Thyroid gland (tissue), 4 donors: ENCODE measurements at regions not wholly inside any gene's neighbourhood (a gene's known extent, or its start where the extent isn't known, plus 50 kb on each side); places are given as distances from the start of the nearest gene placed in this dataset.

Source experiments
- DNase-seq, 2 donors: peaks; one replicate each; pipeline ENCODE4 v3.0.0-alpha.2; 2019
- H3K27ac ChIP-seq, 3 donors: fragments of 200-600 bp; sonication (generic); 1 replicate in 2 of 3; 2 replicates in 1 of 3; pipeline ENCODE4 v1.5.1; 2016 to 2019; ENCODE audit warnings: mild to moderate bottlenecking in 1 of 3, moderate library complexity in 1 of 3
- H3K27me3 ChIP-seq: fragments of 200-600 bp; sonication (generic); one replicate; pipeline ENCODE4 v1.5.1; 2019
- H3K36me3 ChIP-seq, 2 donors: fragments of 200-600 bp; sonication (generic); one replicate each; pipeline ENCODE4 v1.5.1; 2016 to 2019
- H3K4me1 ChIP-seq, 2 donors: fragments of 200-600 bp; sonication (generic); one replicate each; pipeline ENCODE4 v1.5.1; 2017 to 2019
- H3K4me3 ChIP-seq, 3 donors: fragments of 200-600 bp; sonication (generic); replicated peaks in 1 of 3; 1 replicate in 2 of 3; 2 replicates in 1 of 3; pipeline ENCODE4 v1.5.1; 2016; ENCODE audit warnings: mild to moderate bottlenecking in 1 of 3
- H3K9me3 ChIP-seq: fragments of 200-600 bp; sonication (generic); one replicate; pipeline ENCODE4 v1.5.1; 2017
- CTCF ChIP-seq, 6 experiments: fragments of 200-600 bp in 3 of 6; fragments of 450-650 bp in 3 of 6; sonication (generic) in 3 of 6; IDR thresholded peaks; one replicate each; pipeline ENCODE4 v1.5.1; 2016 to 2019; ENCODE audit warnings: antibody characterized with exemption in 6 of 6, mild to moderate bottlenecking in 2 of 6, inconsistent platforms in 1 of 6, moderate library complexity in 1 of 6
- POLR2A ChIP-seq, 2 donors: fragments of 450-650 bp; IDR thresholded peaks; one replicate each; pipeline ENCODE4 v1.6.1; 2017; ENCODE audit warnings: antibody characterized with exemption in 2 of 2, mild to moderate bottlenecking in 2 of 2, moderate library complexity in 1 of 2
- WGBS, 2 donors: methylation state at CpG; one replicate each; pipeline ENCODE4 v1.1.5; 2017; 5-methylcytosine and 5-hydroxymethylcytosine counted together
- intact Hi-C: fragments of 100-400 bp; cut with DNase I; formaldehyde crosslinking; loops from one replicate; pipeline ENCODE4 v1.15.1; 2023

GRCh38 chr6:44007818-44008621, 119.2 kb downstream of the MRPL14 start:
- Histone ChIP-seq H3K9me3 (no peaks in the 10 kb centered on the region), H3K27me3 (no peaks in the 10 kb centered on the region), H3K4me3 (no peak overlapping the region), H3K4me1 (peaks cover 60 to 83% of the 10 kb centered on the region in 2 donors), H3K27ac (no peak overlapping the region), H3K36me3 (no peaks in the 10 kb centered on the region)
- DNase-seq: no peak
- intact Hi-C loops: loop anchor here (5.0 kb wide), 1 partner anchor 44 kb away; no protein-coding TSS in a partner anchor
- WGBS, 2 donors: 79 to 88% methylated on average over 13 of the region's 13 CpGs
- TF ChIP-seq CTCF (IDR thresholded peaks at IDR 0.05) (no peak), POLR2A (IDR thresholded peaks at IDR 0.05) (no peak)

DNA sequence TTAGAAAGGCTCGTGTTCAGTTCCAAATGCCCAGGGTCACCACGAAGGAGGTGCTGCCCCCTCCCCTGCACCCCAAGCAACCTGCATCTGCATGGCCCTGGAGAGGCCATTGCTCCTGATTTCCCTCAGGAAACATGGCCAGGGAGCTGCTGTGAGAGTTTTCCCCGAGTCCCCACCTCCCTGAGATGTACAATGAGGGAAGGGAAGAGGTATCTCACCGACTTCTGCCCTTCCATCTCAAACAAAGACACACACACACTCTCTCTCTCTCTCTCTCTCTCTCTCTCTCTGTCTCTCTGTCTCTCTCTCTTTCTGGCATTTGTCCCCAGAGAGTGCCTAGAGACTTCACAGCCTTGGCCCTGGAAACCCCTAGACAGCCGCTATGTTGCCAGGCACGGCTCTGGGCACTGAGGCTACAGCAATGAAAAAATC, 120.4 kb downstream of the MRPL14 start:
- TF ChIP-seq POLR2A (IDR thresholded peaks at IDR 0.05) (no peak), CTCF (IDR thresholded peaks at IDR 0.05) (no peak)
- WGBS, 2 donors: 75 to 77% methylated on average over 5 to 6 of the region's 6 CpGs
- H3K4me3 ChIP-seq: no peak overlapping the region
- intact Hi-C loops: loop anchor here (5.0 kb wide), 1 partner anchor 45 kb away; no protein-coding TSS in a partner anchor
- H3K9me3 ChIP-seq: no peaks in the 10 kb centered on the region
- H3K27ac ChIP-seq: peak overlapping the region in 1 of 3 donors; percentile 91
- DNase-seq: no peak
- H3K27me3 ChIP-seq: no peaks in the 10 kb centered on the region
- no peaks in the 10 kb centered on the region for H3K36me3 ChIP-seq
- peaks cover 58 to 88% of the 10 kb centered on the region in 2 donors for H3K4me1 ChIP-seq

DNA sequence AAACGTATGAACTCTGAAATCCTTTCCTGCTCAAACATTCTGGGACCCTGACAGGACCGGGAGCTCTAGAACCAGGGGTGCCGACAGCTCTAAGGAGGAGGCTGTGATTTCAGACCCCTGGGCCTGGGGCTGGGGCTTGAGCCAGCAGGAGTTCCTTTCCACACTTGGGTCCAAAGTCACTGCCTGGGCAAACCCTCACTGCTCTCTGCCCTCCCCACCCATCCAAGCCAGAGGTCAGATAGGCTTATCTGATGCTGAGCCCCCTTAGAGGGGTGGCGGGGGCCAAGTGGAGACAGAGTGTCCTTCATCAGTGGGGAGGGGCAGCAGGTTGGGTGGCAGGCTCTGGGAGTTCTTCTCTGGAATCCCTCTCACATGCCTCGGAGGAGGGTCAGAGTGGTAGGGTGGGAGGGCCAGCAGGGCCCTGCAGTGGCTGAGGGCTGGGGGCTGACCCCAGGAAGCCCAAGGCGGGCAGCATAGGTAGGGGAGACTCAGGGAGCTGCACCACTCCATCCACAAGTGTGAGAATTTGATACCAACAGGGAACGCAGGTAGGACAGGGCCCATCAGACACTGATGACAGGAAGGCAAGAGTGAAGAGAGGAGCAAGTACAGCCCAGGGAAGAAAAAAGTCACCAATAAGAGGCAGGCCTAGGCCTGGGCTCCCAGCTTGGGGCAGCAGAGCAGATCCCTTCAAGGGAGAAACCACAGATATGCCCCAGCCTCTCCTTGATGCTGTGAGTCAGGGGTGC, 121.0 kb downstream of the MRPL14 start:
- no peaks in the 10 kb centered on the region for H3K9me3 ChIP-seq
- intact Hi-C loops: loop anchor here (5.0 kb wide), 1 partner anchor 46 kb away; no protein-coding TSS in a partner anchor
- peaks cover 57 to 87% of the 10 kb centered on the region in 2 donors for H3K4me1 ChIP-seq
- no peak for DNase-seq
- 91 to 94% methylated on average over 6 to 7 of the region's 7 CpGs for WGBS, 2 donors
- peak overlapping the region; percentile 46 to 91 (median 62) for H3K27ac ChIP-seq
- no peaks in the 10 kb centered on the region for H3K36me3 ChIP-seq
- H3K4me3 ChIP-seq: no peak overlapping the region
- no peaks in the 10 kb centered on the region for H3K27me3 ChIP-seq
- TF ChIP-seq CTCF (IDR thresholded peaks at IDR 0.05): no peak
- no peak for TF ChIP-seq POLR2A (IDR thresholded peaks at IDR 0.05)

DNA sequence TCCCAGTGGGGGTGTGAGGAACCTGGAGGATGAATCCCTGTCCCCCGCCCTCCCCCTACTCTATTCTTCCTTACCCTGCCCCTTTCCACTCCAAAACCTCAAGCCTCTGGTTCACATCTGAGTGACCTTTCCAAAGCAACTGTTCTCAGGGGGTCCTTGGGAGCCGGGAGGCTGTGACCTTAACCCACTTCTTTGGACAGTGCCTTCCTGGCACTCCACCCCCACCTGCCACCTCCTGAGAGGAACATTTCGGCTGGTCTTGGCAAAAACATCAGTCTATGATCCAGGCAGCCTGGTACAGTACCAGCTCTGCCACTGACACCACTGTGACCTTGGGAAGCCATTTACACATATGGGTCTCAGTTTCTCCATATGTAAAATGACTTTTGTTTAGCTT, 121.7 kb downstream of the MRPL14 start:
- Histone ChIP-seq H3K27me3 (no peaks in the 10 kb centered on the region), H3K9me3 (no peaks in the 10 kb centered on the region), H3K4me1 (peaks cover 51 to 86% of the 10 kb centered on the region in 2 donors), H3K27ac (peak overlapping the region; percentile 46 to 91 (median 62)), H3K4me3 (no peak overlapping the region), H3K36me3 (no peaks in the 10 kb centered on the region)
- DNase-seq: peak; percentile 77 to 89
- 22 to 48% methylated on average over 3 of the region's 3 CpGs for WGBS, 2 donors
- TF ChIP-seq CTCF (IDR thresholded peaks at IDR 0.05) (no peak), POLR2A (IDR thresholded peaks at IDR 0.05) (no peak)
- intact Hi-C loops: loop anchor here (5.0 kb wide), 1 partner anchor 47 kb away; no protein-coding TSS in a partner anchor
